Spleen (tissue), 7 donors: ENCODE measurements at regions not wholly inside any gene's neighbourhood (a gene's known extent, or its start where the extent isn't known, plus 50 kb on each side); places are given as distances from the start of the nearest gene placed in this dataset.

Experiments used
- POLR2A ChIP-seq, 3 donors: fragments of 450-650 bp; IDR thresholded peaks; one replicate each; pipeline ENCODE4 v1.5.1; 2017; ENCODE audit warnings: antibody characterized with exemption in 3 of 3, mild to moderate bottlenecking in 1 of 3
- POLR2AphosphoS5 ChIP-seq, 3 donors: sonication (generic); formaldehyde crosslinking; IDR thresholded peaks; one replicate each; pipeline ENCODE4 v1.5.1; 2017; ENCODE audit warnings: antibody characterized with exemption in 3 of 3
- TF ChIP-seq, protein P1 (sequence below), 11 experiments: fragments of 200-600 bp in 7 of 11; fragments of 450-650 bp in 4 of 11; sonication (generic) in 4 of 11; IDR thresholded peaks in 8 of 11; conservative IDR thresholded peaks in 3 of 11; 1 replicate in 7 of 11; 2 replicates in 4 of 11; pipeline versions ENCODE4 v1.4.0 to v1.8.0; 2016 to 2021; ENCODE audit warnings: antibody characterized with exemption in 11 of 11, inconsistent platforms in 4 of 11, mild to moderate bottlenecking in 1 of 11
- donor health status: DM: no; HTN: no; CAD: no; lungs with moderate emphysema.
- donor health status: DM: no; HTN: no; CAD: no.
- donor health status: DM: no; HTN: no; CAD: no.

DNA sequence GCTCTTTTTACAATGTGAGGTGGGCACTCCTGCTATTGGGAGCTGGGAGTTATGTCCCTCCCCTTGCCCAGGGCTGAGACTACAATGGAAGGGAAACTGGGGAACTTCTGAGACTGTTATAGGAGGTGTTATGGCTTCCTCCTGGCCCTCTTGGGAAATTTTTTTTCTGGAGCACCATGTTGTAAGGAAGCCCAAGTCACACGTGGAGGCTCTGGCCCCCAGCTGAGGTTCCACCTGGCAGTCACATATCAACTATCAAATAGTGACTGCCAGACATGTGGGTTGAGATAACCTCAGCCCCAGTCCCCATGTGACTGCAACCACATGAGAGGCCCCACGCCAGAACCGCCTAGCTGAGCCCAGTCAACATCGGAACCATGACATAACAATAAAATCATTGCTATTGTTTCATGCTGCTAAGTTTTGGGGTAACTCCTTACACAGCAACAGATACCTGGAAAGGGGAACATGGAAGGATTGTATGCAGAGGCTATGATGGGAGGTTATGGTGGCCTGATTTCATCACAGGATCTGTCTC, 99.4 kb upstream of the NCOR2 start:
- TF ChIP-seq, protein P1, sequence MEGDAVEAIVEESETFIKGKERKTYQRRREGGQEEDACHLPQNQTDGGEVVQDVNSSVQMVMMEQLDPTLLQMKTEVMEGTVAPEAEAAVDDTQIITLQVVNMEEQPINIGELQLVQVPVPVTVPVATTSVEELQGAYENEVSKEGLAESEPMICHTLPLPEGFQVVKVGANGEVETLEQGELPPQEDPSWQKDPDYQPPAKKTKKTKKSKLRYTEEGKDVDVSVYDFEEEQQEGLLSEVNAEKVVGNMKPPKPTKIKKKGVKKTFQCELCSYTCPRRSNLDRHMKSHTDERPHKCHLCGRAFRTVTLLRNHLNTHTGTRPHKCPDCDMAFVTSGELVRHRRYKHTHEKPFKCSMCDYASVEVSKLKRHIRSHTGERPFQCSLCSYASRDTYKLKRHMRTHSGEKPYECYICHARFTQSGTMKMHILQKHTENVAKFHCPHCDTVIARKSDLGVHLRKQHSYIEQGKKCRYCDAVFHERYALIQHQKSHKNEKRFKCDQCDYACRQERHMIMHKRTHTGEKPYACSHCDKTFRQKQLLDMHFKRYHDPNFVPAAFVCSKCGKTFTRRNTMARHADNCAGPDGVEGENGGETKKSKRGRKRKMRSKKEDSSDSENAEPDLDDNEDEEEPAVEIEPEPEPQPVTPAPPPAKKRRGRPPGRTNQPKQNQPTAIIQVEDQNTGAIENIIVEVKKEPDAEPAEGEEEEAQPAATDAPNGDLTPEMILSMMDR (IDR thresholded peaks at IDR 0.05 in 8 of 11, conservative IDR thresholded peaks at IDR 0.05 in 3 of 11), result no peak
- TF ChIP-seq POLR2A (IDR thresholded peaks at IDR 0.05), result no peak
- TF ChIP-seq POLR2AphosphoS5 (IDR thresholded peaks at IDR 0.05), result no peak
